ENCODE measurements at regions not wholly inside any gene's neighbourhood (a gene's known extent, or its start where the extent isn't known, plus 50 kb on each side); places are given as distances from the start of the nearest gene placed in this dataset.
A peak's percentile ranks its signal among the peaks of the same experiment; 100 is the strongest.

DNA sequence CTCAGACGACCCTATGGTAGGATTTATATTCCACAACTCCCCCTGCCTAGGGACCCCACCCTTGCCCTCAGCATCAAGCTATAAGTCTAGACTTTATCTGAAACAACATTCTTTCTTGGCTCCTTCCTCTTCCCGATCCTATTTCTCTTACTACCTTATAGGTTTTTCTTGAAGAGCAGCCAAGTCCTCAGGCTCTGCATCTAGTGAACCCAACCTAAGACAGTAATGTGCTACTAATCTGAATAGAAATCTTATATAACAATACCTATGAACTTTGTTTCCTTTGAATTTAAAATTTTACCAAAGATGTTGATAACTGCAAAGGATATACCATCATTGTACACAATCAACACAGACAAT lies 96.7 kb upstream of the BMP4 start:
- no peaks in the 10 kb centered on the region for H3K27me3 ChIP-seq (ENCODE audit: control insufficient read depth, extremely low read depth, insufficient read depth, low read length)
- peak overlapping the region; percentile 25 for H3K4me2 ChIP-seq (ENCODE audit: control insufficient read depth, extremely low read depth, insufficient read depth, low read depth, low read length)

DNA sequence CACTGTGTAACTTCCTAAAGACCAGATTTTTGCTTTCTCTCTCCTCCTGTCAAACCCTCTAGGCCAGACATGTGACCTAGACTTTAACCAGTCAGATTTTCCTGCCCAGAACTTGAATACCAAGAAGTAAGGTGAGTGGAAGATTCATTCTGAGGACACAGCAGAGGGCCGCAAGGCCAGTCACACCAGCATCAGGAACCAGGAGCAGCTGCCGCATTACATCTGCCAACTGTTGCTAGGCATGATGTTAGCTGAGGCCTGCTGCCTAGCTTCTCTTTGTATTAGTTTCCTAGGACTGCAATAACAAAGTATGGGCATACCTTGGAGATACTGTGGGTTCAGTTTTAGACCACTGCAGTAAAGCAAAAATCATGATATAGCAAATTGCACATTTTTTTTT lies 101.9 kb upstream of the BMP4 start:
- dilution Hi-C loops (cut with MboI; ENCODE audit: extremely low pct_ligation_motif_present, low sequenced_read_pairs) = no loop called here
- Histone ChIP-seq H3K36me3 (ENCODE audit: control insufficient read depth in 2 of 2, extremely low read depth in 1 of 2, insufficient read depth in 2 of 2, low read length in 2 of 2) (no peaks in the 10 kb centered on the region), H3K4me2 (ENCODE audit: control insufficient read depth, extremely low read depth, insufficient read depth, low read depth, low read length) (no peak overlapping the region), H3K79me2 (ENCODE audit: control insufficient read depth, insufficient read depth, low read length) (no peaks in the 10 kb centered on the region), H3K27me3 (ENCODE audit: control insufficient read depth, extremely low read depth, insufficient read depth, low read length) (no peaks in the 10 kb centered on the region), H3K4me1 (ENCODE audit: control insufficient read depth, extremely low read depth, insufficient read depth, low read length) (no peaks in the 10 kb centered on the region), H3K9me1 (ENCODE audit: control insufficient read depth, extremely low read depth, insufficient read depth, low read length) (no peaks in the 10 kb centered on the region), H2AFZ (ENCODE audit: control insufficient read depth, low read length) (no peak overlapping the region), H4K20me1 (ENCODE audit: control insufficient read depth, extremely low read depth, insufficient read depth, low read length) (no peaks in the 10 kb centered on the region), H3K4me3 (ENCODE audit: control insufficient read depth in 2 of 3, extremely low read depth in 1 of 3, insufficient read depth in 2 of 3, low read depth in 1 of 3, low read length in 3 of 3) (no peak overlapping the region), H3K9me3 (ENCODE audit: control insufficient read depth, low read depth, low read length) (no peaks in the 10 kb centered on the region), H3K27ac (ENCODE audit: control insufficient read depth, insufficient read depth, low read length) (no peak overlapping the region), H3K9ac (ENCODE audit: control insufficient read depth, extremely low read depth, insufficient read depth, low read length) (no peak overlapping the region)
- no peak for DNase-seq (ENCODE audit: low read depth, low spot score)
- FAIRE-seq = no peak
- TF ChIP-seq, protein P1, sequence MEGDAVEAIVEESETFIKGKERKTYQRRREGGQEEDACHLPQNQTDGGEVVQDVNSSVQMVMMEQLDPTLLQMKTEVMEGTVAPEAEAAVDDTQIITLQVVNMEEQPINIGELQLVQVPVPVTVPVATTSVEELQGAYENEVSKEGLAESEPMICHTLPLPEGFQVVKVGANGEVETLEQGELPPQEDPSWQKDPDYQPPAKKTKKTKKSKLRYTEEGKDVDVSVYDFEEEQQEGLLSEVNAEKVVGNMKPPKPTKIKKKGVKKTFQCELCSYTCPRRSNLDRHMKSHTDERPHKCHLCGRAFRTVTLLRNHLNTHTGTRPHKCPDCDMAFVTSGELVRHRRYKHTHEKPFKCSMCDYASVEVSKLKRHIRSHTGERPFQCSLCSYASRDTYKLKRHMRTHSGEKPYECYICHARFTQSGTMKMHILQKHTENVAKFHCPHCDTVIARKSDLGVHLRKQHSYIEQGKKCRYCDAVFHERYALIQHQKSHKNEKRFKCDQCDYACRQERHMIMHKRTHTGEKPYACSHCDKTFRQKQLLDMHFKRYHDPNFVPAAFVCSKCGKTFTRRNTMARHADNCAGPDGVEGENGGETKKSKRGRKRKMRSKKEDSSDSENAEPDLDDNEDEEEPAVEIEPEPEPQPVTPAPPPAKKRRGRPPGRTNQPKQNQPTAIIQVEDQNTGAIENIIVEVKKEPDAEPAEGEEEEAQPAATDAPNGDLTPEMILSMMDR (optimal IDR thresholded peaks at IDR 0.05 in 1 of 3, IDR thresholded peaks at IDR 0.05 in 1 of 3, conservative IDR thresholded peaks at IDR 0.05 in 1 of 3; ENCODE audit: extremely low read depth in 1 of 3, insufficient read depth in 2 of 3, low read length in 3 of 3) = no peak
- TF ChIP-seq EZH2 (IDR thresholded peaks at IDR 0.05; ENCODE audit: low read length) = no peak

More for the DNA sequence above, 96.7 kb upstream of the BMP4 start:
- no peaks in the 10 kb centered on the region for H3K79me2 ChIP-seq (ENCODE audit: control insufficient read depth, insufficient read depth, low read length)
- no peaks in the 10 kb centered on the region for H3K36me3 ChIP-seq (ENCODE audit: control insufficient read depth in 2 of 2, extremely low read depth in 1 of 2, insufficient read depth in 2 of 2, low read length in 2 of 2)
- dilution Hi-C loops (cut with MboI; ENCODE audit: extremely low pct_ligation_motif_present, low sequenced_read_pairs) = no loop called here
- H3K9ac ChIP-seq (ENCODE audit: control insufficient read depth, extremely low read depth, insufficient read depth, low read length) = no peak overlapping the region
- no peak for DNase-seq (ENCODE audit: low read depth, low spot score)
- H3K27ac ChIP-seq (ENCODE audit: control insufficient read depth, insufficient read depth, low read length) = no peak overlapping the region
- TF ChIP-seq EZH2 (IDR thresholded peaks at IDR 0.05; ENCODE audit: low read length) = no peak
- TF ChIP-seq, protein P1 (optimal IDR thresholded peaks at IDR 0.05 in 1 of 3, IDR thresholded peaks at IDR 0.05 in 1 of 3, conservative IDR thresholded peaks at IDR 0.05 in 1 of 3; ENCODE audit: extremely low read depth in 1 of 3, insufficient read depth in 2 of 3, low read length in 3 of 3) = no peak
- no peak overlapping the region for H3K4me3 ChIP-seq (ENCODE audit: control insufficient read depth in 2 of 3, extremely low read depth in 1 of 3, insufficient read depth in 2 of 3, low read depth in 1 of 3, low read length in 3 of 3)
- H3K4me1 ChIP-seq (ENCODE audit: control insufficient read depth, extremely low read depth, insufficient read depth, low read length) = no peaks in the 10 kb centered on the region
- no peaks in the 10 kb centered on the region for H3K9me1 ChIP-seq (ENCODE audit: control insufficient read depth, extremely low read depth, insufficient read depth, low read length)
- no peak for FAIRE-seq
- no peaks in the 10 kb centered on the region for H3K9me3 ChIP-seq (ENCODE audit: control insufficient read depth, low read depth, low read length)
- no peaks in the 10 kb centered on the region for H4K20me1 ChIP-seq (ENCODE audit: control insufficient read depth, extremely low read depth, insufficient read depth, low read length)
- H2AFZ ChIP-seq (ENCODE audit: control insufficient read depth, low read length) = no peak overlapping the region
